Ishikawa (cell line): ENCODE measurements at regions not wholly inside any gene's neighbourhood (a gene's known extent, or its start where the extent isn't known, plus 50 kb on each side); places are given as distances from the start of the nearest gene placed in this dataset.

Experiments used
- CEBPB ChIP-seq: IDR thresholded peaks from 2 replicates; pipeline ENCODE4 v1.6.1; 2012
- CREB1 ChIP-seq: IDR thresholded peaks from 2 replicates; pipeline ENCODE4 v1.6.1; 2012; ENCODE audit warnings: low read depth
- EGR1 ChIP-seq: IDR thresholded peaks from 2 replicates; pipeline ENCODE4 v1.6.1; 2012
- EP300 ChIP-seq: IDR thresholded peaks from 2 replicates; pipeline ENCODE4 v1.6.1; 2012; ENCODE audit warnings: borderline replicate concordance
- FOXM1 ChIP-seq: IDR thresholded peaks from 2 replicates; pipeline ENCODE4 v1.6.1; 2012; ENCODE audit warnings: low read depth, borderline replicate concordance
- MAX ChIP-seq: IDR thresholded peaks from 2 replicates; pipeline ENCODE4 v1.6.1; 2012
- NFIC ChIP-seq: IDR thresholded peaks from 2 replicates; pipeline ENCODE4 v1.6.1; 2012
- RAD21 ChIP-seq: IDR thresholded peaks from 2 replicates; pipeline ENCODE4 v1.6.1; 2012; ENCODE audit warnings: low read depth
- REST ChIP-seq: IDR thresholded peaks from 2 replicates; pipeline ENCODE4 v1.6.1; 2012; ENCODE audit warnings: low read depth, mild to moderate bottlenecking
- TAF1 ChIP-seq: IDR thresholded peaks from 2 replicates; pipeline ENCODE4 v1.6.1; 2012; ENCODE audit warnings: low read depth, mild to moderate bottlenecking
- TCF12 ChIP-seq: IDR thresholded peaks from 2 replicates; pipeline ENCODE4 v1.6.1; 2012; ENCODE audit warnings: low read depth
- TEAD4 ChIP-seq: IDR thresholded peaks from 2 replicates; pipeline ENCODE4 v1.6.1; 2012
- USF1 ChIP-seq: IDR thresholded peaks from 2 replicates; pipeline ENCODE4 v1.6.1; 2012
- YY1 ChIP-seq: IDR thresholded peaks from 2 replicates; pipeline ENCODE4 v1.6.1; 2012; ENCODE audit warnings: low read depth
- ZBTB7A ChIP-seq: IDR thresholded peaks from 2 replicates; pipeline ENCODE4 v1.6.1; 2012; ENCODE audit warnings: low read depth

GRCh38 chr7:47190462-47190861, 391.4 kb downstream of the TNS3 start:
- TF ChIP-seq CEBPB (no peak), TAF1 (no peak), MAX (no peak)

GRCh38 chr7:47188653-47189315, 393.1 kb downstream of the TNS3 start:
- TF ChIP-seq MAX (no peak), ZBTB7A (no peak), CEBPB (no peak), NFIC (no peak), FOXM1 (no peak), TAF1 (no peak), EP300 (no peak), USF1 (no peak), REST (no peak), CREB1 (no peak), RAD21 (no peak), TCF12 (no peak)

- TF ChIP-seq TEAD4, result no peak
- no peak for TF ChIP-seq FOXM1
- TF ChIP-seq EP300, result no peak
- TF ChIP-seq CREB1, result no peak
- TF ChIP-seq MAX, result no peak
- no peak for TF ChIP-seq YY1
Measured at GRCh38 chr7:47188136-47188535, 393.8 kb downstream of the TNS3 start.

- TF ChIP-seq TEAD4, result no peak
- no peak for TF ChIP-seq TCF12
- no peak for TF ChIP-seq REST
- TF ChIP-seq CREB1, result no peak
- no peak for TF ChIP-seq USF1
- no peak for TF ChIP-seq ZBTB7A
- TF ChIP-seq FOXM1, result no peak
- no peak for TF ChIP-seq YY1
- no peak for TF ChIP-seq MAX
- TF ChIP-seq NFIC, result no peak
- TF ChIP-seq EP300, result no peak
- TF ChIP-seq CEBPB, result no peak
- TF ChIP-seq TAF1, result no peak
- TF ChIP-seq RAD21, result no peak
- no peak for TF ChIP-seq EGR1
Measured at GRCh38 chr7:47186316-47186715, 395.6 kb downstream of the TNS3 start.

GRCh38 chr7:47185839-47186238, 396.1 kb downstream of the TNS3 start:
- TF ChIP-seq TAF1 (no peak), FOXM1 (no peak), EGR1 (no peak), REST (no peak), EP300 (no peak), NFIC (no peak), CEBPB (no peak), CREB1 (no peak), RAD21 (no peak), YY1 (no peak), ZBTB7A (no peak), TEAD4 (no peak), USF1 (no peak), TCF12 (no peak), MAX (no peak)
